ENCODE measurements at regions not wholly inside any gene's neighbourhood (a gene's known extent, or its start where the extent isn't known, plus 50 kb on each side); places are given as distances from the start of the nearest gene placed in this dataset.

DNA sequence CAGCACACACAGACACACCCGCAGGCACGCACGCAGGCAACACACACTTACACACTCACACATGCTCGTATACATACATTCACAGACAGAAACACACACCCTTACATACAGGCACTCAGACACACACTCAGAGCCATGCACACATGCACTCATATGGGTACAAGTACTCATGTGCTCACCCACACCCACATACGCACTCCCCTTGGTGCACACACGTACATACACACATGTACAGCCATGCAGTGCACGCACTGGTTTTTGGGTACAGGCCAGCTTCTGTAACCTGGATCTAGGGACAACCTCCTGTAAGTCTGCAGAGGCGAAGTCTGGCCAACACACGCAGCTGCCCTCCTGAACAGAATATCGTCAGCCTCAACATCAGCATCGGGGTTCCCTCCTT is 221.3 kb upstream of the RTL1 start:
- no TSS peak for BruUV-seq (replicated peaks)
- DNase-seq (ENCODE audit: low read depth, low spot score) (no peak), ATAC-seq (no peak)
- intact Hi-C loops (cut with micrococcal nuclease; ENCODE audit: unreplicated experiment): no loop called here
- H3K27ac ChIP-seq (ENCODE audit: low read length): no peak overlapping the region
- TF ChIP-seq SIN3A (IDR thresholded peaks at IDR 0.05; ENCODE audit: borderline replicate concordance, insufficient read depth, low read depth, low read length): no peak
- no peak for TF ChIP-seq TCF7L2 (IDR thresholded peaks at IDR 0.05; ENCODE audit: low read depth, low read length)
- TF ChIP-seq, protein P1, sequence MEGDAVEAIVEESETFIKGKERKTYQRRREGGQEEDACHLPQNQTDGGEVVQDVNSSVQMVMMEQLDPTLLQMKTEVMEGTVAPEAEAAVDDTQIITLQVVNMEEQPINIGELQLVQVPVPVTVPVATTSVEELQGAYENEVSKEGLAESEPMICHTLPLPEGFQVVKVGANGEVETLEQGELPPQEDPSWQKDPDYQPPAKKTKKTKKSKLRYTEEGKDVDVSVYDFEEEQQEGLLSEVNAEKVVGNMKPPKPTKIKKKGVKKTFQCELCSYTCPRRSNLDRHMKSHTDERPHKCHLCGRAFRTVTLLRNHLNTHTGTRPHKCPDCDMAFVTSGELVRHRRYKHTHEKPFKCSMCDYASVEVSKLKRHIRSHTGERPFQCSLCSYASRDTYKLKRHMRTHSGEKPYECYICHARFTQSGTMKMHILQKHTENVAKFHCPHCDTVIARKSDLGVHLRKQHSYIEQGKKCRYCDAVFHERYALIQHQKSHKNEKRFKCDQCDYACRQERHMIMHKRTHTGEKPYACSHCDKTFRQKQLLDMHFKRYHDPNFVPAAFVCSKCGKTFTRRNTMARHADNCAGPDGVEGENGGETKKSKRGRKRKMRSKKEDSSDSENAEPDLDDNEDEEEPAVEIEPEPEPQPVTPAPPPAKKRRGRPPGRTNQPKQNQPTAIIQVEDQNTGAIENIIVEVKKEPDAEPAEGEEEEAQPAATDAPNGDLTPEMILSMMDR (IDR thresholded peaks at IDR 0.05): no peak
- TF ChIP-seq, protein P2, sequence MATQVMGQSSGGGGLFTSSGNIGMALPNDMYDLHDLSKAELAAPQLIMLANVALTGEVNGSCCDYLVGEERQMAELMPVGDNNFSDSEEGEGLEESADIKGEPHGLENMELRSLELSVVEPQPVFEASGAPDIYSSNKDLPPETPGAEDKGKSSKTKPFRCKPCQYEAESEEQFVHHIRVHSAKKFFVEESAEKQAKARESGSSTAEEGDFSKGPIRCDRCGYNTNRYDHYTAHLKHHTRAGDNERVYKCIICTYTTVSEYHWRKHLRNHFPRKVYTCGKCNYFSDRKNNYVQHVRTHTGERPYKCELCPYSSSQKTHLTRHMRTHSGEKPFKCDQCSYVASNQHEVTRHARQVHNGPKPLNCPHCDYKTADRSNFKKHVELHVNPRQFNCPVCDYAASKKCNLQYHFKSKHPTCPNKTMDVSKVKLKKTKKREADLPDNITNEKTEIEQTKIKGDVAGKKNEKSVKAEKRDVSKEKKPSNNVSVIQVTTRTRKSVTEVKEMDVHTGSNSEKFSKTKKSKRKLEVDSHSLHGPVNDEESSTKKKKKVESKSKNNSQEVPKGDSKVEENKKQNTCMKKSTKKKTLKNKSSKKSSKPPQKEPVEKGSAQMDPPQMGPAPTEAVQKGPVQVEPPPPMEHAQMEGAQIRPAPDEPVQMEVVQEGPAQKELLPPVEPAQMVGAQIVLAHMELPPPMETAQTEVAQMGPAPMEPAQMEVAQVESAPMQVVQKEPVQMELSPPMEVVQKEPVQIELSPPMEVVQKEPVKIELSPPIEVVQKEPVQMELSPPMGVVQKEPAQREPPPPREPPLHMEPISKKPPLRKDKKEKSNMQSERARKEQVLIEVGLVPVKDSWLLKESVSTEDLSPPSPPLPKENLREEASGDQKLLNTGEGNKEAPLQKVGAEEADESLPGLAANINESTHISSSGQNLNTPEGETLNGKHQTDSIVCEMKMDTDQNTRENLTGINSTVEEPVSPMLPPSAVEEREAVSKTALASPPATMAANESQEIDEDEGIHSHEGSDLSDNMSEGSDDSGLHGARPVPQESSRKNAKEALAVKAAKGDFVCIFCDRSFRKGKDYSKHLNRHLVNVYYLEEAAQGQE (IDR thresholded peaks at IDR 0.05; ENCODE audit: insufficient read depth in 1 of 2, low read depth in 2 of 2, low read length in 1 of 2): no peak
- no peak for TF ChIP-seq POLR2AphosphoS5 (IDR thresholded peaks at IDR 0.05; ENCODE audit: low read depth, low read length)
- H3K9me3 ChIP-seq (ENCODE audit: control insufficient read depth, insufficient read depth, low read depth, low read length): no peaks in the 10 kb centered on the region
- no peaks in the 10 kb centered on the region for H3K27me3 ChIP-seq (ENCODE audit: control insufficient read depth, insufficient read depth, low read length)
- POLR2A ChIA-PET: no interaction called here
- no peaks in the 10 kb centered on the region for H3K4me1 ChIP-seq (ENCODE audit: control insufficient read depth, insufficient read depth, low read length)
- no peaks in the 10 kb centered on the region for H3K36me3 ChIP-seq (ENCODE audit: control insufficient read depth, insufficient read depth, low read length)
- CTCF ChIA-PET: no interaction called here
- no peak overlapping the region for H3K4me3 ChIP-seq (ENCODE audit: low read depth in 2 of 2, low read length in 2 of 2)
- in situ Hi-C loops (cut with HindIII; ENCODE audit: low pct_unique_long_range_greater_than_20kb, low sequenced_read_pairs): no loop called here

DNA sequence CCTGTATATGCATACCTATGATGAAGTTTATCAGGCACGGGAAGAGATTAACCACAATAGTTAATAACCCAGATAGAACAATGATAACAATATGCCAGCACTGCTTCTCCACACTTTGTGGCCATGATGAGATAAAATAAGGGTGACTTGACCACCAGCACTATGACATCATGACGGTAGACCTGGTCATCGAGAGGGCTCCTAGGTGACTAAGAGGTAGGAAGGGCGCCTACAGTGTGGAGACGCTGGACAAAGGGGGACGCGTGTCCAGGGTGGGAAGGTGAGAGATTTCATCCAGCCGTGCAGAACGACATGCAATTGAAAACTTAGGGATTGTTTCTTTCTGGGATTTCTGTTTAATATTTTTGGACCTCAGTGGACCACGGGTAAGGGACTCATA is 221.8 kb upstream of the RTL1 start:
- DNase-seq (ENCODE audit: low read depth, low spot score) (no peak), ATAC-seq (no peak)
- CTCF ChIA-PET: no interaction called here
- Histone ChIP-seq H3K4me3 (ENCODE audit: low read depth in 2 of 2, low read length in 2 of 2) (no peak overlapping the region), H3K27me3 (ENCODE audit: control insufficient read depth, insufficient read depth, low read length) (no peaks in the 10 kb centered on the region), H3K9me3 (ENCODE audit: control insufficient read depth, insufficient read depth, low read depth, low read length) (no peaks in the 10 kb centered on the region), H3K4me1 (ENCODE audit: control insufficient read depth, insufficient read depth, low read length) (no peaks in the 10 kb centered on the region), H3K36me3 (ENCODE audit: control insufficient read depth, insufficient read depth, low read length) (no peaks in the 10 kb centered on the region), H3K27ac (ENCODE audit: low read length) (no peak overlapping the region)
- intact Hi-C loops (cut with micrococcal nuclease; ENCODE audit: unreplicated experiment): no loop called here
- TF ChIP-seq POLR2AphosphoS5 (IDR thresholded peaks at IDR 0.05; ENCODE audit: low read depth, low read length) (no peak), SIN3A (IDR thresholded peaks at IDR 0.05; ENCODE audit: borderline replicate concordance, insufficient read depth, low read depth, low read length) (no peak), TCF7L2 (IDR thresholded peaks at IDR 0.05; ENCODE audit: low read depth, low read length) (no peak)
- TF ChIP-seq, protein P2 (IDR thresholded peaks at IDR 0.05; ENCODE audit: insufficient read depth in 1 of 2, low read depth in 2 of 2, low read length in 1 of 2): no peak
- TF ChIP-seq, protein P1 (IDR thresholded peaks at IDR 0.05): no peak
- BruUV-seq (replicated peaks): no TSS peak
- POLR2A ChIA-PET: no interaction called here
- in situ Hi-C loops (cut with HindIII; ENCODE audit: low pct_unique_long_range_greater_than_20kb, low sequenced_read_pairs): no loop called here

All from Panc1 (cell line).